OCI-LY1 (cell line): ENCODE measurements at regions not wholly inside any gene's neighbourhood (a gene's known extent, or its start where the extent isn't known, plus 50 kb on each side); places are given as distances from the start of the nearest gene placed in this dataset.

Source experiments
- CTCF ChIP-seq: fragments of 200-600 bp; sonication (generic), shearing (Covaris generic); IDR thresholded peaks from 2 replicates; pipeline ENCODE4 v1.5.1; 2017; ENCODE audit warnings: mild to moderate bottlenecking, antibody characterized with exemption, low read length, moderate library complexity, mixed read lengths
- EZH2 ChIP-seq: fragments of 200-600 bp; sonication (generic), shearing (Covaris generic); IDR thresholded peaks from 2 replicates; pipeline ENCODE4 v1.8.0; 2017; ENCODE audit warnings: borderline replicate concordance, mixed run types, mild to moderate bottlenecking, antibody characterized with exemption, low read length, moderate library complexity, mixed read lengths

GRCh38 chr20:52838510-52839241 lies 133.5 kb upstream of the TSHZ2 start:
- TF ChIP-seq CTCF, result no peak
- TF ChIP-seq EZH2, result no peak
